Psoas muscle (tissue), 7 donors: ENCODE measurements at regions not wholly inside any gene's neighbourhood (a gene's known extent, or its start where the extent isn't known, plus 50 kb on each side); places are given as distances from the start of the nearest gene placed in this dataset.
"Not testable (repeated sequence)": the region's sequence is repeated elsewhere in the genome, so short reads cannot be mapped to it uniquely, and the experiment has no call there.

ENCODE experiments used
- ATAC-seq, 4 donors: fragments of 200-7000 bp; cut with Tn5 transposase; one replicate each; pipeline ENCODE4 v1.9.1; 2020; ENCODE audit warnings: moderate library complexity in 3 of 4, mild to moderate bottlenecking in 2 of 4
- DNase-seq, 2 donors: peaks; one replicate each; pipeline ENCODE4 v3.0.0-alpha.2; 2020
- H3K27ac ChIP-seq: fragments of 200-600 bp; one replicate; pipeline ENCODE4 v1.8.0; 2022
- H3K27me3 ChIP-seq, 3 donors: fragments of 200-600 bp in 1 of 3; one replicate each; pipeline versions ENCODE4 v1.6.1 to v1.8.0; 2013 to 2022; ENCODE audit warnings: low read length in 2 of 3, mild to moderate bottlenecking in 2 of 3, moderate library complexity in 1 of 3; ENCODE audit not compliant: insufficient read depth in 3 of 3
- H3K36me3 ChIP-seq, 2 donors: fragments of 200-600 bp in 1 of 2; one replicate each; pipeline versions ENCODE4 v1.6.1 to v1.8.0; 2013 to 2022; ENCODE audit warnings: low read depth in 1 of 2, mild to moderate bottlenecking in 1 of 2, moderate library complexity in 1 of 2; ENCODE audit not compliant: insufficient read depth in 1 of 2
- H3K4me1 ChIP-seq: fragments of 200-600 bp; one replicate; pipeline ENCODE4 v1.8.0; 2022
- H3K4me3 ChIP-seq: fragments of 200-600 bp; one replicate; pipeline ENCODE4 v1.8.0; 2022; ENCODE audit warnings: mild to moderate bottlenecking
- H3K9me3 ChIP-seq: fragments of 200-600 bp; one replicate; pipeline ENCODE4 v1.8.0; 2022
- CTCF ChIP-seq: fragments of 200-600 bp; IDR thresholded peaks from one replicate; pipeline ENCODE4 v1.8.0; 2022; ENCODE audit warnings: antibody characterized with exemption
- WGBS, 3 donors: extraction: QIAGEN DNeasy Blood & Tissue Kit; methylation state at CpG; one replicate each; pipeline versions ENCODE4 v1.1.6 to v1.1.7; 2013; 5-methylcytosine and 5-hydroxymethylcytosine counted together
- intact Hi-C, 2 donors: fragments of 100-400 bp; cut with DNase I; formaldehyde crosslinking; loops; one replicate each; pipeline versions ENCODE4 v1.11.0 to v1.14.2; 2022
- donor health status: healthy with polysubstance abuse.
- donor health status: DM: no; HTN: no; CAD: no; lungs with moderate emphysema.
- donor health status: Bipolar disorder and iron deficiency.
- donor health status: healthy.
- donor health status: DM: yes; HTN: yes; CAD: no.
- donor health status: DM: no; HTN: no; CAD: no.
- donor health status: DM: yes; HTN: yes; CAD: no.

GRCh38 chr4:55696424-55696823 is 60.3 kb upstream of the NMU start:
- not testable (repeated sequence) for H3K27ac ChIP-seq, H3K9me3 ChIP-seq, H3K36me3 ChIP-seq, ATAC-seq, H3K27me3 ChIP-seq, H3K4me1 ChIP-seq, H3K4me3 ChIP-seq, DNase-seq
- intact Hi-C loops: loop anchor here in 1 of 2 donors (5.0 kb wide), 1 partner anchor 356 kb away; no protein-coding TSS in a partner anchor
- WGBS, 3 donors: 92 to 98% (median 93%) methylated on average over 3 of the region's 3 CpGs

DNA sequence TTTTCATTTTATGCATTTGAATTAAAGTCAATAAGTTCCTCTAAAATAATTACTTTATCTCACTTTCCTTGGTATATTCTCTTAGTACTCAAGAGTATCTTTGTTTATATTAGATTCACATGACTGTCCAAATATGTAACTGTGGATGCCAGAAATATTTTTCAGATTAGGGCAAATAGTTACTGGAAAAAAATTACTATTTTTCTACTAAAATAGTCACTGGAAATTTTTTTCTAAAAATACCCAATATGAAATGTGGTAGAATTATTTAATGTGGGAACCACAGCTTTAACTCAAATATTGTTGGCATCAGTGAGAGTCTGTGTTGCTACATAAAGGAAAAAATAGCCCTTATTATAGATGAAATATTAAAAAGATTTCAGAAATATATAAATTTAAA is 70.4 kb upstream of the NMU start:
- no peaks in the 10 kb centered on the region for H3K4me1 ChIP-seq
- H3K36me3 ChIP-seq: no peaks in the 10 kb centered on the region
- intact Hi-C loops: no loop called here
- no peaks in the 10 kb centered on the region for H3K9me3 ChIP-seq
- no peak for DNase-seq
- no peak overlapping the region for H3K27ac ChIP-seq
- ATAC-seq: no peak
- no peaks in the 10 kb centered on the region for H3K27me3 ChIP-seq
- TF ChIP-seq CTCF: no peak
- H3K4me3 ChIP-seq: no peak overlapping the region

DNA sequence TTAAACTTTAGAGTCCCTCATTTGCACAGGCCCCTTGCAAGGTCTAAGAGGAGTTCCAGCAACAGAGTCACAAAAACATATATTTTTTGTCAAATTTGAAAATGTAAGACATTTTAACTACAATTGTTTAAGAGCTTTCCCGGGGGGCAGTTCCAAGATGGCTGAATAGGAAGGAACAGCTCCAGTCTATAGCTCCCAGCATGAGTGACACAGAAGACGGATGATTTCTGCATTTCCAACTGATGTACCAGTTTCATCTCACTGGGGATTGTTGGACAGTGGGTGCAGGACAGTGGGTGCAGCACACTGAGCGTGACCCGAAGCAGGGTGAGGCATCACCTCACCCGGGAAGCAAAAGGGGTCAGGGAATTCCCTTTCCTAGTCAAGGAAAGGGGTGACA is 71.4 kb upstream of the NMU start:
- H3K27me3 ChIP-seq: no peaks in the 10 kb centered on the region
- H3K4me1 ChIP-seq: no peaks in the 10 kb centered on the region
- intact Hi-C loops: no loop called here
- H3K4me3 ChIP-seq: no peak overlapping the region
- no peak overlapping the region for H3K27ac ChIP-seq
- WGBS, 3 donors: 79 to 91% (median 86%) methylated on average over 5 of the region's 5 CpGs
- H3K9me3 ChIP-seq: no peaks in the 10 kb centered on the region
- ATAC-seq: no peak
- DNase-seq: no peak
- H3K36me3 ChIP-seq: no peaks in the 10 kb centered on the region
- no peak for TF ChIP-seq CTCF

DNA sequence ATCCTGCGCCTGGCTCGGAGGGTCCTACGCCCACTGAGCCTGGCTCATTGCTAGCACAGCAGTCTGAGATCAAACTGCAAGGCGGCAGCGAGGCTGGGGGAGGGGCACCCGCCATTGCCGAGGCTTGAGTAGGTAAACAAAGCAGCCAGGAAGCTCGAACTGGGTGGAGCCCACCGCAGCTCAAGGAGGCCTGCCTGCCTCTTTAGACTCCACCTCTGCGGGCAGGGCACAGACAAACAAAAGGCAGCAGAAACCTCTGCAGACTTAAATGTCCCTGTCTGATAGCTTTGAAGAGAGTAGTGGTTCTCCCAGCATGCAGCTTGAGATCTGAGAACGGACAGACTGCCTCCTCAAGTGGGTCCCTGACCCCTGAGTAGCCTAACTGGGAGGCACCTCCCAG is 71.9 kb upstream of the NMU start:
- DNase-seq, H3K36me3 ChIP-seq, H3K27ac ChIP-seq, H3K4me3 ChIP-seq, intact Hi-C loops, ATAC-seq, H3K9me3 ChIP-seq, H3K4me1 ChIP-seq, H3K27me3 ChIP-seq: not testable (repeated sequence)
- WGBS, 3 donors: 82 to 88% (median 87%) methylated on average over 9 to 11 of the region's 11 CpGs

DNA sequence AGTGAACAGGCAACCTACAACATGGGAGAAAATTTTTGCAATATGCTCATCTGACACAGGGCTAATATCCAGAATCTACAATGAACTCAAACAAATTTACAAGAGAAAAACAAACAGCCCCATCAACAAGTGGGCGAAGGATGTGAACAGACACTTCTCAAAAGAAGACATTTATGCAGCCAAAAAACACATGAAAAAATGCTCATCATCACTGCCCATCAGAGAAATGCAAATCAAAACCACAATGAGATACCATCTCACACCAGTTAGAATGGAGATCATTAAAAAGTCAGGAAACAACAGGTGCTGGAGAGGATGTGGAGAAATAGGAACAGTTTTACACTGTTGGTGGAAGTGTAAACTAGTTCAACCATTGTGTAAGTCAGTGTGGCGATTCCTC is 76.7 kb upstream of the NMU start:
- 80 to 88% (median 83%) methylated on average over 2 of the region's 2 CpGs for WGBS, 3 donors
- ATAC-seq, DNase-seq, intact Hi-C loops, H3K4me3 ChIP-seq, H3K4me1 ChIP-seq, H3K36me3 ChIP-seq, H3K27me3 ChIP-seq, H3K27ac ChIP-seq, H3K9me3 ChIP-seq: not testable (repeated sequence)

DNA sequence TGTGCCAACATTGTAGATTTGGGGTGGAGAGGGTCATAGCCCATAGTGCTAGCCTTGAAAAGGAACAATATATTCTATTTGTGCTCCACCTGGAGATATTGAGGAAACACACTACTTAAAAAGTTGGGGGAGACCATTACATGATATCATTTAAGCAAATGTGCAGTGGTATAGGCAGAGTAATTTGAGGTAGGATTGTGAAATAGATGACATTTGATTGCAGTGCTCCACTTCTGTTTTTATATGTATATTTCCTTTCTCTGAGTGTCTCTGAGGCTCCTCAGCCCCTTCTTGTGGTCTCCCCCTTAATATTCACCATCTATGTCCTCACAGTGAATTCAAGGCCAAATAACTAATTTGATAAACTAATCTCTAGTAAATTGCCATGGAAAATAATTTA is 85.6 kb upstream of the NMU start:
- Histone ChIP-seq H3K9me3 (no peaks in the 10 kb centered on the region), H3K4me1 (no peaks in the 10 kb centered on the region), H3K27ac (no peak overlapping the region), H3K36me3 (no peaks in the 10 kb centered on the region), H3K4me3 (no peak overlapping the region), H3K27me3 (no peaks in the 10 kb centered on the region)
- no peak for DNase-seq
- no peak for ATAC-seq
- no peak for TF ChIP-seq CTCF
- intact Hi-C loops: no loop called here
